GM23338 (cell line): ENCODE measurements at regions not wholly inside any gene's neighbourhood (a gene's known extent, or its start where the extent isn't known, plus 50 kb on each side); places are given as distances from the start of the nearest gene placed in this dataset.

Source experiments
- ATAC-seq: fragments of 200-7000 bp; cut with Tn5 transposase; 3 replicates; pipeline ENCODE4 v1.9.1; 2020
- DNase-seq: peaks from one replicate; pipeline ENCODE4 v3.0.0-alpha.2; 2015; ENCODE audit warnings: low spot score
- H2AFZ ChIP-seq: fragments of 200-600 bp; sonication (generic); 2 replicates; pipeline ENCODE4 v1.8.0; 2016; ENCODE audit warnings: antibody characterized with exemption, mild to moderate bottlenecking, moderate library complexity
- H3F3A ChIP-seq: fragments of 200-600 bp; sonication (generic); replicated peaks from 2 replicates; pipeline ENCODE4 v1.8.0; 2017; ENCODE audit warnings: antibody characterized with exemption, mixed run types, low read depth
- H3K27ac ChIP-seq: fragments of 200-600 bp; sonication (generic); 2 replicates; pipeline ENCODE4 v1.6.1; 2016; ENCODE audit warnings: low read depth
- H3K27me3 ChIP-seq: fragments of 200-600 bp; sonication (generic); 2 replicates; pipeline ENCODE4 v1.8.0; 2016; ENCODE audit warnings: mild to moderate bottlenecking, mixed run types, moderate library complexity; ENCODE audit not compliant: insufficient read depth
- H3K36me3 ChIP-seq: fragments of 200-600 bp; sonication (generic); 2 replicates; pipeline ENCODE4 v1.8.0; 2016; ENCODE audit warnings: mild to moderate bottlenecking; ENCODE audit not compliant: insufficient read depth
- H3K4me1 ChIP-seq: fragments of 200-600 bp; sonication (generic); 2 replicates; pipeline ENCODE4 v1.8.0; 2016; ENCODE audit warnings: mild to moderate bottlenecking, moderate library complexity; ENCODE audit not compliant: insufficient read depth
- H3K4me2 ChIP-seq: fragments of 200-600 bp; sonication (generic); 2 replicates; pipeline ENCODE4 v1.7.1; 2017; ENCODE audit warnings: mixed run types
- H3K4me3 ChIP-seq: fragments of 200-600 bp; sonication (generic); 2 replicates; pipeline ENCODE4 v1.6.1; 2016; ENCODE audit warnings: mixed run types
- H3K79me2 ChIP-seq: fragments of 200-600 bp; sonication (generic); replicated peaks from 2 replicates; pipeline ENCODE4 v1.8.0; 2017; ENCODE audit warnings: mild to moderate bottlenecking; ENCODE audit not compliant: insufficient read depth
- H3K9me2 ChIP-seq: fragments of 200-600 bp; sonication (generic); 2 replicates; pipeline ENCODE4 v1.8.0; 2017; ENCODE audit not compliant: insufficient read depth
- H4K20me1 ChIP-seq: fragments of 200-600 bp; sonication (generic); replicated peaks from 2 replicates; pipeline ENCODE4 v1.8.0; 2017; ENCODE audit warnings: mild to moderate bottlenecking; ENCODE audit not compliant: insufficient read depth
- H3K27ac Mint-ChIP-seq: 2 replicates; pipeline ENCODE4 v1.8.0; 2020; ENCODE audit warnings: inconsistent platforms, mild to moderate bottlenecking, moderate library complexity, mixed read lengths
- H3K27me3 Mint-ChIP-seq: 3 replicates; pipeline ENCODE4 v1.8.0; 2022; ENCODE audit warnings: low read depth, mild to moderate bottlenecking, moderate library complexity, mixed read lengths, inconsistent platforms; ENCODE audit not compliant: insufficient read depth, poor library complexity
- H3K36me3 Mint-ChIP-seq: 3 replicates; pipeline ENCODE4 v1.8.0; 2021; ENCODE audit warnings: low read depth, mild to moderate bottlenecking, inconsistent platforms, moderate library complexity, mixed read lengths
- H3K4me1 Mint-ChIP-seq: 3 replicates; pipeline ENCODE4 v1.8.0; 2020; ENCODE audit warnings: mild to moderate bottlenecking, inconsistent platforms, mixed read lengths
- H3K4me3 Mint-ChIP-seq: 3 replicates; pipeline ENCODE4 v1.8.0; 2021; ENCODE audit warnings: moderate library complexity, mild to moderate bottlenecking, inconsistent platforms, mixed read lengths
- H3K9me3 Mint-ChIP-seq: 3 replicates; pipeline ENCODE4 v1.8.0; 2020; ENCODE audit warnings: moderate library complexity, mild to moderate bottlenecking, inconsistent platforms, mixed read lengths
- CREB1 ChIP-seq: fragments of 250-450 bp; sonication (Bioruptor Pico); IDR thresholded peaks from 2 replicates; pipeline ENCODE4 v1.5.0; 2020; ENCODE audit warnings: low read depth, mild to moderate bottlenecking, moderate library complexity
- EZH2 ChIP-seq: fragments of 200-600 bp; sonication (generic); IDR thresholded peaks from one replicate; pipeline ENCODE4 v1.8.0; 2017; ENCODE audit warnings: antibody characterized with exemption, mild to moderate bottlenecking, low read depth; ENCODE audit not compliant: unreplicated experiment
- ZNF114 ChIP-seq: fragments of 250-450 bp; sonication (Bioruptor Pico); IDR thresholded peaks from 2 replicates; pipeline ENCODE4 v1.5.0; 2020; ENCODE audit warnings: mild to moderate bottlenecking, moderate library complexity
- TF ChIP-seq, protein P1 (sequence below), 2 experiments: fragments of 200-600 bp in 1 of 2; sonication (generic) in 1 of 2; conservative IDR thresholded peaks; 2 replicates each; pipeline versions ENCODE4 v1.5.1 to v1.6.1; 2016 to 2017; ENCODE audit warnings: antibody characterized with exemption in 2 of 2, low read depth in 2 of 2, mild to moderate bottlenecking in 2 of 2, moderate library complexity in 1 of 2
- TF ChIP-seq, protein P2 (sequence below): fragments of 250-450 bp; sonication (Bioruptor Pico); IDR thresholded peaks from 2 replicates; pipeline ENCODE4 v1.5.0; 2020; ENCODE audit warnings: mild to moderate bottlenecking, moderate library complexity

- Mint-ChIP-seq H3K36me3 (no peaks in the 10 kb centered on the region), H3K4me1 (peaks cover 3% of the 10 kb centered on the region; the same call in 2 of the 3 replicates), H3K27me3 (no peaks in the 10 kb centered on the region), H3K4me3 (no peak overlapping the region), H3K9me3 (no peaks in the 10 kb centered on the region), H3K27ac (no peak overlapping the region)
- no peaks in the 10 kb centered on the region for H3F3A ChIP-seq
- ATAC-seq (no peak), DNase-seq (peak; percentile 14)
- 0 out of 2 replicates have a peak, but pooled peaks cover 3% of the 10 kb centered on the region for H3K9me2 ChIP-seq
- no peak overlapping the region for H3K27ac ChIP-seq
- no peaks in the 10 kb centered on the region for H4K20me1 ChIP-seq
- no peaks in the 10 kb centered on the region for H3K4me1 ChIP-seq
- no peaks in the 10 kb centered on the region for H3K36me3 ChIP-seq
- H3K27me3 ChIP-seq, result no peaks in the 10 kb centered on the region
- H3K4me2 ChIP-seq, result no peak overlapping the region
- H3K4me3 ChIP-seq, result no peak overlapping the region
- peak overlapping the region; percentile 28; the same call in 1 of the 2 replicates for H2AFZ ChIP-seq
- H3K79me2 ChIP-seq, result no peaks in the 10 kb centered on the region
- TF ChIP-seq EZH2 (no peak), ZNF114 (CRISPR knock-in tag) (no peak), CREB1 (CRISPR knock-in tag) (no peak)
- TF ChIP-seq, protein P1, sequence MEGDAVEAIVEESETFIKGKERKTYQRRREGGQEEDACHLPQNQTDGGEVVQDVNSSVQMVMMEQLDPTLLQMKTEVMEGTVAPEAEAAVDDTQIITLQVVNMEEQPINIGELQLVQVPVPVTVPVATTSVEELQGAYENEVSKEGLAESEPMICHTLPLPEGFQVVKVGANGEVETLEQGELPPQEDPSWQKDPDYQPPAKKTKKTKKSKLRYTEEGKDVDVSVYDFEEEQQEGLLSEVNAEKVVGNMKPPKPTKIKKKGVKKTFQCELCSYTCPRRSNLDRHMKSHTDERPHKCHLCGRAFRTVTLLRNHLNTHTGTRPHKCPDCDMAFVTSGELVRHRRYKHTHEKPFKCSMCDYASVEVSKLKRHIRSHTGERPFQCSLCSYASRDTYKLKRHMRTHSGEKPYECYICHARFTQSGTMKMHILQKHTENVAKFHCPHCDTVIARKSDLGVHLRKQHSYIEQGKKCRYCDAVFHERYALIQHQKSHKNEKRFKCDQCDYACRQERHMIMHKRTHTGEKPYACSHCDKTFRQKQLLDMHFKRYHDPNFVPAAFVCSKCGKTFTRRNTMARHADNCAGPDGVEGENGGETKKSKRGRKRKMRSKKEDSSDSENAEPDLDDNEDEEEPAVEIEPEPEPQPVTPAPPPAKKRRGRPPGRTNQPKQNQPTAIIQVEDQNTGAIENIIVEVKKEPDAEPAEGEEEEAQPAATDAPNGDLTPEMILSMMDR (conservative IDR thresholded peaks at IDR 0.05; ENCODE audit: low read depth in 2 of 2), result peak; percentile 32 to 62; a peak in 3 of 4 replicates
- TF ChIP-seq, protein P2, sequence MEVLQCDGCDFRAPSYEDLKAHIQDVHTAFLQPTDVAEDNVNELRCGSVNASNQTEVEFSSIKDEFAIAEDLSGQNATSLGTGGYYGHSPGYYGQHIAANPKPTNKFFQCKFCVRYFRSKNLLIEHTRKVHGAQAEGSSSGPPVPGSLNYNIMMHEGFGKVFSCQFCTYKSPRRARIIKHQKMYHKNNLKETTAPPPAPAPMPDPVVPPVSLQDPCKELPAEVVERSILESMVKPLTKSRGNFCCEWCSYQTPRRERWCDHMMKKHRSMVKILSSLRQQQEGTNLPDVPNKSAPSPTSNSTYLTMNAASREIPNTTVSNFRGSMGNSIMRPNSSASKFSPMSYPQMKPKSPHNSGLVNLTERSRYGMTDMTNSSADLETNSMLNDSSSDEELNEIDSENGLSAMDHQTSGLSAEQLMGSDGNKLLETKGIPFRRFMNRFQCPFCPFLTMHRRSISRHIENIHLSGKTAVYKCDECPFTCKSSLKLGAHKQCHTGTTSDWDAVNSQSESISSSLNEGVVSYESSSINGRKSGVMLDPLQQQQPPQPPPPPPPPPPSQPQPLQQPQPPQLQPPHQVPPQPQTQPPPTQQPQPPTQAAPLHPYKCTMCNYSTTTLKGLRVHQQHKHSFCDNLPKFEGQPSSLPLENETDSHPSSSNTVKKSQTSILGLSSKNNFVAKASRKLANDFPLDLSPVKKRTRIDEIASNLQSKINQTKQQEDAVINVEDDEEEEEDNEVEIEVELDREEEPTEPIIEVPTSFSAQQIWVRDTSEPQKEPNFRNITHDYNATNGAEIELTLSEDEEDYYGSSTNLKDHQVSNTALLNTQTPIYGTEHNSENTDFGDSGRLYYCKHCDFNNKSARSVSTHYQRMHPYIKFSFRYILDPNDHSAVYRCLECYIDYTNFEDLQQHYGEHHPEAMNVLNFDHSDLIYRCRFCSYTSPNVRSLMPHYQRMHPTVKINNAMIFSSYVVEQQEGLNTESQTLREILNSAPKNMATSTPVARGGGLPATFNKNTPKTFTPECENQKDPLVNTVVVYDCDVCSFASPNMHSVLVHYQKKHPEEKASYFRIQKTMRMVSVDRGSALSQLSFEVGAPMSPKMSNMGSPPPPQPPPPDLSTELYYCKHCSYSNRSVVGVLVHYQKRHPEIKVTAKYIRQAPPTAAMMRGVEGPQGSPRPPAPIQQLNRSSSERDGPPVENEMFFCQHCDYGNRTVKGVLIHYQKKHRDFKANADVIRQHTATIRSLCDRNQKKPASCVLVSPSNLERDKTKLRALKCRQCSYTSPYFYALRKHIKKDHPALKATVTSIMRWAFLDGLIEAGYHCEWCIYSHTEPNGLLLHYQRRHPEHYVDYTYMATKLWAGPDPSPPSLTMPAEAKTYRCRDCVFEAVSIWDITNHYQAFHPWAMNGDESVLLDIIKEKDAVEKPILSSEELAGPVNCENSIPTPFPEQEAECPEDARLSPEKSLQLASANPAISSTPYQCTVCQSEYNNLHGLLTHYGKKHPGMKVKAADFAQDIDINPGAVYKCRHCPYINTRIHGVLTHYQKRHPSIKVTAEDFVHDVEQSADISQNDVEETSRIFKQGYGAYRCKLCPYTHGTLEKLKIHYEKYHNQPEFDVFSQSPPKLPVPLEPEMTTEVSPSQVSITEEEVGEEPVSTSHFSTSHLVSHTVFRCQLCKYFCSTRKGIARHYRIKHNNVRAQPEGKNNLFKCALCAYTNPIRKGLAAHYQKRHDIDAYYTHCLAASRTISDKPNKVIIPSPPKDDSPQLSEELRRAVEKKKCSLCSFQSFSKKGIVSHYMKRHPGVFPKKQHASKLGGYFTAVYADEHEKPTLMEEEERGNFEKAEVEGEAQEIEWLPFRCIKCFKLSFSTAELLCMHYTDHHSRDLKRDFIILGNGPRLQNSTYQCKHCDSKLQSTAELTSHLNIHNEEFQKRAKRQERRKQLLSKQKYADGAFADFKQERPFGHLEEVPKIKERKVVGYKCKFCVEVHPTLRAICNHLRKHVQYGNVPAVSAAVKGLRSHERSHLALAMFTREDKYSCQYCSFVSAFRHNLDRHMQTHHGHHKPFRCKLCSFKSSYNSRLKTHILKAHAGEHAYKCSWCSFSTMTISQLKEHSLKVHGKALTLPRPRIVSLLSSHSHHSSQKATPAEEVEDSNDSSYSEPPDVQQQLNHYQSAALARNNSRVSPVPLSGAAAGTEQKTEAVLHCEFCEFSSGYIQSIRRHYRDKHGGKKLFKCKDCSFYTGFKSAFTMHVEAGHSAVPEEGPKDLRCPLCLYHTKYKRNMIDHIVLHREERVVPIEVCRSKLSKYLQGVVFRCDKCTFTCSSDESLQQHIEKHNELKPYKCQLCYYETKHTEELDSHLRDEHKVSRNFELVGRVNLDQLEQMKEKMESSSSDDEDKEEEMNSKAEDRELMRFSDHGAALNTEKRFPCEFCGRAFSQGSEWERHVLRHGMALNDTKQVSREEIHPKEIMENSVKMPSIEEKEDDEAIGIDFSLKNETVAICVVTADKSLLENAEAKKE (CRISPR knock-in tag), result no peak
These were observed 211.9 kb downstream of the HRH4 start for GRCh38 chr18:24672165-24672941.
